T-helper 9 cell (primary cell): ENCODE measurements at regions not wholly inside any gene's neighbourhood (a gene's known extent, or its start where the extent isn't known, plus 50 kb on each side); places are given as distances from the start of the nearest gene placed in this dataset.

ENCODE experiments used
- DNase-seq: peaks from one replicate; pipeline ENCODE4 v3.0.0-alpha.2; 2020

DNA sequence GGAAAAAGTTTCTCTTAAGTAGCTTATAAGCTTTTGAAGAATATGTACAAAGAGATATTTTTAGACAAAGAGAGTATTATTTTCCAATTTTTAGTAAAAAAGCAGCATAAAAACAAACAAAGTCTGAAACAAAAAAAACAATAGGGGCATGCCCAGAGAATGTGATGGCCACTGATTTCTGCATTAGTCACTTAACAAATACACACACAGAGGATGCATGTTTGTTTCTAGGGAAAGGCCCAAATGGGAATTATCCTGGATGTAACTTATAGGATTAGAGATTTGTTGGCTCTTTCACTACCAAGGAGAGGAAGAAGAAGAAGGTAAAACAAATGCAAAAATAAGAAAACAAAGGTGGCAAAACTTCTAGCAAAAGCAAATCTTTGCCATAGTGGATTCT is 95.9 kb upstream of the SCOC start:
- DNase-seq = no peak

DNA sequence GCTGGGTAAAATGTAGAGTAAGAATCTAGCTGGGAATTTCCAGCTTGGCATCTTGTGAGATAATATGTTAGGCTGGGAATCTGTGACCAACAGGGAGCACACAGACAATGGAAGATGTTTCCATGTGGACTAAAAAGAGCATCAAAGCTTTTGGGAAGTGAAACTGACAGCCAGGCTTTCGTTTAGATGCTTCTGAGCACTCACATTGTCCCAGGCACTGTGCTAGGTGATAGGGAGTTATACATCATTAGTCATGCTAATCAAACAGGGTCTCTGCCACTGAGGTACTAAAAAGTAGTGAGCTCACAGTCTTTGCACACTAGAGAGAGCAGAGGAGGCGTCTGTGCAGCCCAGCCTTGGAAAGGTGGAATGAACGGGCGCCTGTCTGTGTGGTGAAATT is 101.9 kb upstream of the SCOC start:
- DNase-seq = no peak

- no peak for DNase-seq
These were observed 104.1 kb upstream of the SCOC start for GRCh38 chr4:140269369-140269768.

GRCh38 chr4:140268186-140268841 is 105.1 kb upstream of the SCOC start:
- no peak for DNase-seq

DNA sequence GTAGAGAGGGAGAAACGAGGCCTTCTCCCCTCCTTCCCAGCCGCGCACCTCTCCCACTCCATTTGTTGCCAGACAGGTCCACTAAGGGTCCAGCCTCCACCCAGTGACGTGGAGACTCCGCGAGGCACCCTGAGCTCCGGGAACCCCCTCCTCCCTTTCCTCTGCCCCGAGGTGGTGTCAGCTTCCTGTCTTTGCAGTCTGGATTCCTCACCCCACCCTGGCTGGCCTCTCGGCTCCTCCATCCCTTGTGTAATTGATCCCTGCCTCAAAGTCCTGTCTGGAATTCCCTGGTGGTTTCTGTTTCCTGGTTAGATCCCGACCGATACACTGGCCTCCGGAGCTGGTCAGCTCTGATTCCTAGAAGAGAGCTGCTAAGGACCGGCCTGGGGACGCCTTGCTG is 105.9 kb upstream of the SCOC start:
- no peak for DNase-seq

DNA sequence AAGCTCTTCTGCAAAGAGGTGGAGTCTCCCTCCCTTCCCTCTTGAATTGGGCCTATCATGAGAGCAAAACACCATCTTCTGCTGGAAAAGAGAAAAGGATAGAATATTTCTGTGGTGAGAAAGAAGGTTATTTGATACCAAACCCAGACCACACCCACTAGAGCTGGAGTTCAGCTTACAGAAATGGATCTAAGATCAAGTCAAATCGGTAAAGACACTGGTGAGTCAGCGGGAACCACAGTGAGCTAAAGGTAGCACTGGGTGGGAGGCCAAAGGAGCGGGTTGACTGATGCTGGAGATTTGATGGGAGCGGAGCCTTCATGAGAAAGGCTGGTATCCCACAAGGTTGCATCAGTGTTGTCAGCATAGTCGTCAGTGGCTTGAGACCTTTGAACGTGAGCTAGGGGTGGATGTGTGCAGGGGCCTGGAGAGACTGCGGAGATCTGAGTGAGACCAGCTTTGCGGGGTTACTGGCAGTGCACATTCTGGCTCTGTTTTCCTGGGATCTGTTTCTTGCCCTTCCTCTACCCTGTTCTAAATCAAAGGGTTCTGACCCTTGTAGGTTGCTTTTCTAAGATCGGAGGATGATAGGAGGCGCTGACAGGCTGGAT is 106.4 kb upstream of the SCOC start:
- no peak for DNase-seq

- DNase-seq = no peak
These were observed 106.2 kb upstream of the MAML3 start for GRCh38 chr4:140260227-140260626.

DNA sequence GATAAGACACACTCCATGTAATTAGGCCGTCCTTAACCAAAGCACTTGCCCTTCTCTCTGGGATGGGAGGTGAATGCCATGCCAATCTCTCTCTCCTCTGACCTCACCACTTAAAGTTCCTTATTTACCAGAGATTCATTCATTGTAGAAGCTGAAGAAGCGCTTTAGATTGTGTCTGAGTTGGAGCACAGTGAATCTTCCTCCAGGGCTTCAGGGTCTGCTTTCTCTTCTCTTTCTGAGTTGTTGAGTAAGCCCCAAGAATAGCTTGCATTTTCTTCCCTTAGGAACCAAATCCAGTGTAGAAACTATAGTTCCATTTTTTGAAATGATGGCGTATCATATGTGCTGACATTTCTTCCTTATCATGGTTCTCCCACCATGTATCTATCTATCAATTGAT is 104.5 kb upstream of the MAML3 start:
- DNase-seq = no peak

DNA sequence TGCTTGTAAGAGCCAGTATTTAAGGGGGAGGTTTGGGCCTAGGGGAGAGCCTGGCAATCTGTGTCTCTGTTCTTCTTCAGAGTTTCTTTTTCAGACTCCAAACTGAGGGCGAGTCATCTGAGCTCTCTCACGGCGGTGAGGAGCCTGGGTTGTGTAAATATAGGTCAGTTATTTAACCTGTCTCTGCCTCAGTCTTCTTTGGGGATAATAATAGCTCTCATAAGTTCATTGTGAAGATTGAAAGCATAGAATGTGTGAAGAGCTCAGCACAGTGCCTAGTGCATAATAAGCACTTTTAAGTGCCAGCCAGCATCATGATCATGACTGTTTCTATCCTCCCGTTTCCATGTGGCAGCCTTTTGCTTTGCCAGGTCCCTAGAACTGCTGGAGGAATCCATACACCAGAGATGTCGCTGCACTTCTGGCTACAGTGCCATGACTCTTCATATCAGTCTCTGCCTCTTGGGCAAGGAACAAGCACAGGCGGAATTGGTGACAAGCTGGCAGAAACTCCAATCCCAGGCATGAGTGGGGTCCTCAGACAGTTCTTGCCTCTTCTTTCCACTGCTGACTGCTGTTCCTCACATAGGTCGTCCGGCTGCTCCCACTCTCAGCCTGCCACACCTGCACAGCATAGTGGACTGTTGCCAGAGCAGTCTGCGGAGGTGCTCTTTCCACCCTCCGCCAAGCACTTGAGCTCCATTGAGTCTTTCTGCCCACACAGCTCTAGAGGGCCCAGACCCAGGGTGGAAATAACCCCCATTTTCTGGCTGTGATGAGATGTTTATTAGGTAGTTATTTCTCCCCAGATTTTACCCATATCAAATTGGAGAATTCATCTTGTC is 103.7 kb upstream of the MAML3 start:
- DNase-seq = no peak

GRCh38 chr4:140256941-140257340 is 103.0 kb upstream of the MAML3 start:
- no peak for DNase-seq

- no peak for DNase-seq
These were observed 102.4 kb upstream of the MAML3 start for GRCh38 chr4:140256335-140256734.

DNA sequence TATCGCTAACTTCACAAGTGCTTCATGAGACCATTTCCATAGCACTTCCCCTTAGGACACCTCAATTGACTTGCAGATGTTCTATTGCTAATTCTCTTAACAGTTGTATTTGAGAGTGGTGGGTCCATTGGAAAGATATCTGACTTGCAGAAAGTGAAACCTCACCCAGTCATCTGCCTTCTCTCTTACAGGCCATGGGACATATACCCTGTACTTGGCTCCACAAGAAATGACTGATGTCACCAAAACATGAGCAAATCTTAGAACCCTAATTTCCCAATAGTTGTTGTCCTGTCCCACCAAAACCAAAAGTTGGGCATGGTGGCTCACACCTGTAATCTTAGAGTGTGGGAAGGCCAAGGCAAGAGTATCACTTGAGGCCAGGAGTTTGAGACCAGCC is 101.9 kb upstream of the MAML3 start:
- no peak for DNase-seq

DNA sequence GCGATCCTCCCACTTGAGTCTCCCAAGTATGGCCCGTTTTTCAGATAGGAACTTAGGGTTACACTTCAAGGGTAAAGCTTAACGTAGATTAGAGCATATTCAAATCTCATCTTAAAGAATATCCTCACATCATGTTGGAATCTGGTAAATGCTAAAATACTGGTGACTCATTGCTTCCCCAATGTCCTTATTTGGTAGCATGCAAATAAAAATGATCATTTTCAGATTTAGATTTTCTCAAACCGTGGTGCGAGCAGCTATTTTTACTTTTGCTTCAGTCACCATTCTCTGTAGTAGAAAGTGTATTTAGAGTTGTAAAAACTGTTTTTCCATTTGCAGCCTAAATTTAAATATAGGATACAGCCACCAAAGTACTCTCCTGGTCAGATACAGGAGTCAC is 101.5 kb upstream of the MAML3 start:
- DNase-seq = no peak

- DNase-seq = no peak
These were observed 100.8 kb upstream of the MAML3 start for GRCh38 chr4:140254651-140255299.

DNA sequence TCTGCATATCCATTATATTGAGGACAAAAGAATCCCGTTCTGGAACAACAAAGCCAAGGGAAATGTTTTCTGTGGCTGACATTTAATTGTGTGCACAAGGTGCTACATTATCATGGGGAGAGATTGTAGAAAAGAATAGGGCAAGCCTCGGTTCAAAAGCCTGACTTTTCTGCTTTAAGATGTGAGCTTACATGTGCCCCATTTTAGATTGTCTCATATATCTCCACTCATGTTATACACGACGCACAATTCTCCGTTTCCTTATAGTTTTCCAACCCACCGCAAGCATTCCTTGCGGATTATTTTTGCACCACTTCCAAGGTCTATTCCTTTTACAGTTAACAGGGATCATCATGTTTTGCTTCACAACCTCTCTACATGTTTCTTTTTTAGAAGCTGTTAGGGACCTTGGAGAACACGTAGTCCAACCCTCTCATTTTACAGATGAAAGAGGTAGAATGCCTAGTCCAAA is 99.6 kb upstream of the MAML3 start:
- no peak for DNase-seq

DNA sequence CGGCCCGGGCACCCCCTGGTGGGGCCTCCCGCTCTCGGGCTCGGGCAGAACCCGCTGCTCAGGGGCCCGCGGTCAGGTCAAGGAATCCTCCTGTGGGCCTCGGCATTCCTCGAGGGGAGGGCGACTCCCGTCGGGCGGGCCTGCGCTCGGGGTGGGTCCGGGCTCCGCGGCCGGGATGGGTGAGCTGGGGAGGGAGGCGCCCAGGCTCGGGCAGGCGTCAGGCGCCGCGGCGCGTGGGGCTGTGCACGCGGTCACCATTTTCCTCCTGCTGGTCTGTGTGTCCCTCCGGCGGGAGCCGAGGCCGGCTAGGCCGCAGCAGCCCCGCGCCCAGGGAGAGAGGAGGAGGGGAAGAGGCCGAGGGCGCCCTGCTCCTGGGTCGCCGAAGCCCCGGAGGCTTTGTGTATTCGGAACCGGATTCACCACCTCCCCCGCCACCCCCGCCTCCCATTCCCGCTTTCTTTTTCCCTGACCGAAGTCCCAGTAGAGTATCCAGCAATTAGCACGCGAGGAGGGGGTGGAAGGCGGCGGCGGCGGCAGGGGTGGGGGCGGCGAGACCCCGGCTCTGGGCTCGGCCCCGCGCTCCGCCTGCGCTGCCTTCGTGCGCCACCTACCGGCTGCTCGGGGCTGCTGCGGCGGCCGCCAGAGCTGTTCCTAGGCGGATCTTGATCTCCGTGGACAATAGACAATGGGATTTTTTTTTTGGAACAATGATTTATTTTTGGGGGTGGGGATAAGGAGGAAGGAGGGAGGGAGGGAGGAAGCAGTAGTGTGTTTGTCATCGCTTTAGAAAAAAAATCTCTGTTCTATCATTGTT is 99.0 kb upstream of the MAML3 start:
- DNase-seq = peak; percentile 64

- DNase-seq = no peak
These were observed 98.3 kb upstream of the MAML3 start for GRCh38 chr4:140252141-140252741.

GRCh38 chr4:140251571-140251970 is 97.6 kb upstream of the MAML3 start:
- no peak for DNase-seq

- DNase-seq = no peak
These were observed 97.1 kb upstream of the MAML3 start for GRCh38 chr4:140250989-140251552.

- no peak for DNase-seq
These were observed 95.4 kb upstream of the MAML3 start for GRCh38 chr4:140249351-140249750.

DNA sequence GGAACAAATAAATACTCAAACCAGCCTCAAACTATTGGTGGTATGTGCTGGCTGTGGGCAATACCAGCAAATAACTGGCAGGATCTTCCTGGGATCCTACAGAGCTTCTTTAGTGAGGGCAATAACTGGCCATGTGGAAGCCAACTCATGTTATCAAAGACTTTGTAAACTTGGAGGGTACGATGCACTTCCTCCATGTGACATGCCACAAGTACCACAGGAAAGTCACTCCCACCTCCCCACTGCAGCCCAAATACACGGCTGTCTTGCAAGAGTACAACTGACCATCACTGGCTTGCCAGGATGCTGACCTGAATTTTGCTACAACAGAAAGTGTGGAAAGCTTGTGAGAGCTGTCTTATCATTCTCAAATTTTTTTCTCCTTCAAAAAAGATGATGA is 93.3 kb upstream of the MAML3 start:
- DNase-seq = no peak

DNA sequence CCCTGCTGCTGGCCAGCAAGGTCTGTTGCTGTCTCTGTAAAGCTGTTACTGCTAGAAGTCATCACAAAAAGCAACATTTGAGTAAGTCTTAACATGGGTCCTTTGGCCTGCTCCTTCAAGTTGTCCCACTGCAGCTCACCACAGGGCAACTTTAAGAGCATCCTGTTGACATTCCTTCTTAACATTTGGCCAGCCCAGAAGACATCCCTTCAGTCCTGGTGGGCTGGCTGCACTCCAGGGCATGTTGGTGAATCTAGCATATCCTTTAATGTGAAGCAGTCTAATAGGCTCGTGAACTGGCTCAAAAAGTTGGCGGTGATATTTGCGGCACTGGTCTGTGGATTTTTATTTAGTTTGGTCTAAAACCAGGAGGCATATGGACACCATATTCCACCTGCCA is 92.2 kb upstream of the MAML3 start:
- DNase-seq = no peak
